ENCODE measurements at regions not wholly inside any gene's neighbourhood (a gene's known extent, or its start where the extent isn't known, plus 50 kb on each side); places are given as distances from the start of the nearest gene placed in this dataset.
A peak's percentile ranks its signal among the peaks of the same experiment; 100 is the strongest.

DNA sequence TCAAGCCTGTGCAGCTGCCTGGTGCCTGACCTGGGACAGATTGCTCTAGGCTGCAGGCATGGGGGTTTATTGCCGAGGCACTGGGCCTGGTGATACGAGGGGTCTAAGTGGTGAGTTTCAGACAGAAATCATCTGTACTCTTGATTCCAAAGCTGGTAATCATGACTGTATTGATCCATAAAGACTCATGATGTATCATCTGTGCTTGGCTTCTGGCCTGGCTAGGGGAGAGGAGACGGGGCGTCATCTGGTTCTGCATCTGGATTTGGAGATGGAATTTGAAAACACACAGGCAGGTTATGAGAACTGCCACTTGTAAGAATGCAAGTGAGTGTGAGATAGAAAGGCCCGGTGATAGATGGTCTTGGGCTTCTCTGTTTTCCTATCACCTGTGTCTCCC lies 337.4 kb upstream of the C2CD4B start:
- Histone ChIP-seq H3K27me3 (ENCODE audit: control insufficient read depth, insufficient read depth, low read length, poor library complexity, severe bottlenecking) (no peaks in the 10 kb centered on the region), H3K4me1 (ENCODE audit: control insufficient read depth, insufficient read depth, low read length) (peaks cover 14% of the 10 kb centered on the region), H3K36me3 (ENCODE audit: control insufficient read depth, insufficient read depth, low read length) (no peaks in the 10 kb centered on the region), H3K27ac (ENCODE audit: low read depth, low read length) (no peak overlapping the region), H3K4me3 (ENCODE audit: low read length) (no peak overlapping the region), H3K9ac (ENCODE audit: extremely low read depth, low read length, poor library complexity, severe bottlenecking) (no peak overlapping the region), H3K9me3 (ENCODE audit: control insufficient read depth, low read length) (no peaks in the 10 kb centered on the region)
- TF ChIP-seq, protein P1, sequence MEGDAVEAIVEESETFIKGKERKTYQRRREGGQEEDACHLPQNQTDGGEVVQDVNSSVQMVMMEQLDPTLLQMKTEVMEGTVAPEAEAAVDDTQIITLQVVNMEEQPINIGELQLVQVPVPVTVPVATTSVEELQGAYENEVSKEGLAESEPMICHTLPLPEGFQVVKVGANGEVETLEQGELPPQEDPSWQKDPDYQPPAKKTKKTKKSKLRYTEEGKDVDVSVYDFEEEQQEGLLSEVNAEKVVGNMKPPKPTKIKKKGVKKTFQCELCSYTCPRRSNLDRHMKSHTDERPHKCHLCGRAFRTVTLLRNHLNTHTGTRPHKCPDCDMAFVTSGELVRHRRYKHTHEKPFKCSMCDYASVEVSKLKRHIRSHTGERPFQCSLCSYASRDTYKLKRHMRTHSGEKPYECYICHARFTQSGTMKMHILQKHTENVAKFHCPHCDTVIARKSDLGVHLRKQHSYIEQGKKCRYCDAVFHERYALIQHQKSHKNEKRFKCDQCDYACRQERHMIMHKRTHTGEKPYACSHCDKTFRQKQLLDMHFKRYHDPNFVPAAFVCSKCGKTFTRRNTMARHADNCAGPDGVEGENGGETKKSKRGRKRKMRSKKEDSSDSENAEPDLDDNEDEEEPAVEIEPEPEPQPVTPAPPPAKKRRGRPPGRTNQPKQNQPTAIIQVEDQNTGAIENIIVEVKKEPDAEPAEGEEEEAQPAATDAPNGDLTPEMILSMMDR (conservative IDR thresholded peaks at IDR 0.05), result no peak
- H3K9me3 Mint-ChIP-seq, result no peaks in the 10 kb centered on the region
- peaks cover 55% of the 10 kb centered on the region for H3K4me1 Mint-ChIP-seq
- WGBS, 2 experiments (ENCODE audit: insufficient coverage in 1 of 2, insufficient read length in 1 of 2), result 94 to 95% methylated on average over 2 to 5 of the region's 5 CpGs
- no peak for DNase-seq
- no peaks in the 10 kb centered on the region for H3K36me3 Mint-ChIP-seq (ENCODE audit: low read depth)
- no peak overlapping the region for H3K4me3 Mint-ChIP-seq
- H3K27ac Mint-ChIP-seq, result no peak overlapping the region
- H3K27me3 Mint-ChIP-seq (ENCODE audit: insufficient read depth), result no peaks in the 10 kb centered on the region

DNA sequence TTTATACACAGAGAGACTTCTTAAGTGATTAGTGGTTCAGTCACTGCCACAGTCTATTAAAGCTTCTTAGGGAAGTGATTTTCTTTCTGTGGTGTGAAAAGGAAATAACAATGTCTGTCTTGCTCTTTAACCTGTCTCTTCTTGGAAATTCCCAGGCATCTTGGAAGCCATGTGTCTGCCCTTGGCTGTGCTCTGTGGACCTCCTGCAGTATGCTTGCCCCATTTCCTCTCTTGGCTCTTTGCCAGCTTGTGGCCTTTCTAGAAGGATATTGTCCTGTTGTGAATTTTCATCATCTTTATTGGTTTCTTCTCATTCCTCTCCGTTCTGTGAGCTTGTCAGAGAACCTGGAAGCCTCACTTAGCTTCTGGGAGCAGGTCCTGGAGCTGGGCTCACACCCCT lies 338.4 kb upstream of the C2CD4B start:
- H3K4me3 ChIP-seq (ENCODE audit: low read length), result no peak overlapping the region
- Mint-ChIP-seq H3K27ac (peak overlapping the region; percentile 16), H3K4me3 (no peak overlapping the region), H3K36me3 (ENCODE audit: low read depth) (no peaks in the 10 kb centered on the region), H3K9me3 (no peaks in the 10 kb centered on the region), H3K27me3 (ENCODE audit: insufficient read depth) (no peaks in the 10 kb centered on the region), H3K4me1 (peaks cover 54% of the 10 kb centered on the region)
- WGBS, 2 experiments (ENCODE audit: insufficient coverage in 1 of 2, insufficient read length in 1 of 2), result 63 to 89% methylated on average over 1 of the region's 1 CpG
- H3K4me1 ChIP-seq (ENCODE audit: control insufficient read depth, insufficient read depth, low read length), result peaks cover 14% of the 10 kb centered on the region
- no peak for DNase-seq
- H3K9ac ChIP-seq (ENCODE audit: extremely low read depth, low read length, poor library complexity, severe bottlenecking), result no peak overlapping the region
- no peaks in the 10 kb centered on the region for H3K9me3 ChIP-seq (ENCODE audit: control insufficient read depth, low read length)
- H3K36me3 ChIP-seq (ENCODE audit: control insufficient read depth, insufficient read depth, low read length), result no peaks in the 10 kb centered on the region
- H3K27ac ChIP-seq (ENCODE audit: low read depth, low read length), result no peak overlapping the region
- H3K27me3 ChIP-seq (ENCODE audit: control insufficient read depth, insufficient read depth, low read length, poor library complexity, severe bottlenecking), result no peaks in the 10 kb centered on the region
- TF ChIP-seq, protein P1 (conservative IDR thresholded peaks at IDR 0.05), result no peak

DNA sequence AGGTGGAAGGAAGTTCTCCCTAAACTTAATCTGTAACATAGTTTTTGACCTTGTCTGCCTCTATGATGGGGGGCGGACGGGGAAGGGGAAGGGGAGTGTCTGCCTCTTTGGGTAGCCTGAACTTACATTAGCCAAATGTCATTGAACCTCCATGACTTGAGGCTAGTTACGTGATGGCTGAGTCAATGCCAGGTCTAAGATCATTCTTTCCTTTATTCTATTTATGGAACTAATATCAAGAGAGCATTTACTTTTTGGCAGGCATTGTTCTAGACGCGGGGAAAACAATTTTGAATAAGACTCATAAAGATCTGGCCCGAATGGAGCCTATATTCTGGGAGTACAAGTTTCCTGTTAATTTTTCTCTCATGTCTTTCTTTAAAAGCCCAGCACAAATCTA lies 340.7 kb upstream of the C2CD4B start:
- H3K9me3 Mint-ChIP-seq, result no peaks in the 10 kb centered on the region
- WGBS, 2 experiments (ENCODE audit: insufficient coverage in 1 of 2, insufficient read length in 1 of 2), result 87 to 95% methylated on average over 5 to 6 of the region's 6 CpGs
- H3K4me3 ChIP-seq (ENCODE audit: low read length), result no peak overlapping the region
- H3K4me3 Mint-ChIP-seq, result no peak overlapping the region
- no peaks in the 10 kb centered on the region for H3K27me3 ChIP-seq (ENCODE audit: control insufficient read depth, insufficient read depth, low read length, poor library complexity, severe bottlenecking)
- TF ChIP-seq, protein P1 (conservative IDR thresholded peaks at IDR 0.05), result no peak
- peak; percentile 19 for DNase-seq
- no peaks in the 10 kb centered on the region for H3K36me3 Mint-ChIP-seq (ENCODE audit: low read depth)
- H3K9ac ChIP-seq (ENCODE audit: extremely low read depth, low read length, poor library complexity, severe bottlenecking), result no peak overlapping the region
- H3K27ac ChIP-seq (ENCODE audit: low read depth, low read length), result no peak overlapping the region
- no peaks in the 10 kb centered on the region for H3K27me3 Mint-ChIP-seq (ENCODE audit: insufficient read depth)
- H3K27ac Mint-ChIP-seq, result peak overlapping the region; percentile 19
- no peaks in the 10 kb centered on the region for H3K9me3 ChIP-seq (ENCODE audit: control insufficient read depth, low read length)
- H3K36me3 ChIP-seq (ENCODE audit: control insufficient read depth, insufficient read depth, low read length), result no peaks in the 10 kb centered on the region
- H3K4me1 ChIP-seq (ENCODE audit: control insufficient read depth, insufficient read depth, low read length), result peaks cover 13% of the 10 kb centered on the region
- peaks cover 63% of the 10 kb centered on the region for H3K4me1 Mint-ChIP-seq

Measured in endodermal cell (in vitro differentiated cells).